ENCODE measurements at regions not wholly inside any gene's neighbourhood (a gene's known extent, or its start where the extent isn't known, plus 50 kb on each side); places are given as distances from the start of the nearest gene placed in this dataset.

DNA sequence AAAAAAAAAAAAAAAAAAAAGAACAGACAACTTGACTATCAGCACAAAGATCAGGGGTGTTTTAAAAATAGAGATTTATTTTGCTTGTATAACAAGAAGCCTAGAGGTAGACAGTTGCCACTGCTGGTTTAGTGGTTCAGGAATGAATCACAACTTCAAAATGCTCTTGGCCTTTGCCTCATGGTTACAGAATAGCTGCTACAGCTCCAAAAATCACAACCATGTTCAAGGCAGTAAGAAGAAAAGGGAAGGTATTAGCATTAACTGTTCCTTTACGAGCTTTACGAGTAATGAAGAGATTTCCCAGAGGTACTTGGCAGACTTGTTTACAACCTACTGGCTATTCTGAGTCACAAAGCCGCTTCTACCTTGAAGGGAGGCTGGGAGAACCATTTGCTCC lies 52.5 kb upstream of the PPM1J start:
- Mint-ChIP-seq H3K4me1 (ENCODE audit: low read depth) (peaks cover 3% of the 10 kb centered on the region), H3K9me3 (no peaks in the 10 kb centered on the region), H3K4me3 (no peak overlapping the region), H3K27ac (no peak overlapping the region), H3K27me3 (ENCODE audit: low read depth) (peaks cover 16% of the 10 kb centered on the region), H3K36me3 (ENCODE audit: low read depth) (no peaks in the 10 kb centered on the region)
- CTCF ChIA-PET: interaction anchor here (0.6 to 1.2 kb wide), 2 partner anchors 37 to 933 kb away, joined by 3 to 4 read pairs; no protein-coding TSS in a partner anchor
- intact Hi-C loops (cut with micrococcal nuclease): no loop called here
- DNase-seq: no peak
